Smooth muscle cell (in vitro differentiated cells): ENCODE measurements at regions not wholly inside any gene's neighbourhood (a gene's known extent, or its start where the extent isn't known, plus 50 kb on each side); places are given as distances from the start of the nearest gene placed in this dataset.
A peak's percentile ranks its signal among the peaks of the same experiment; 100 is the strongest.

Source experiments
- DNase-seq: peaks from one replicate; lab custom pipeline; 2025; ENCODE audit not compliant: unreplicated experiment; lab: John Stamatoyannopoulos, UW
- H2AFZ ChIP-seq: fragments of 200-600 bp; sonication (generic); 2 replicates; pipeline ENCODE4 v1.6.0; 2016; ENCODE audit warnings: antibody characterized with exemption, low read depth, mild to moderate bottlenecking
- H3F3A ChIP-seq: fragments of 200-600 bp; sonication (generic); 2 replicates; pipeline ENCODE4 v1.6.0; 2017; ENCODE audit warnings: antibody characterized with exemption, low read depth
- H3K27ac ChIP-seq: fragments of 200-600 bp; sonication (generic); 2 replicates; pipeline ENCODE4 v1.5.1; 2016; ENCODE audit warnings: low read depth, mild to moderate bottlenecking
- H3K27me3 ChIP-seq: fragments of 200-600 bp; sonication (generic); 2 replicates; pipeline ENCODE4 v1.6.1; 2016; ENCODE audit warnings: low read depth, mild to moderate bottlenecking
- H3K36me3 ChIP-seq: fragments of 200-600 bp; sonication (generic); 2 replicates; pipeline ENCODE4 v1.5.1; 2016; ENCODE audit warnings: low read depth
- H3K4me1 ChIP-seq: fragments of 200-600 bp; sonication (generic); 2 replicates; pipeline ENCODE4 v1.5.1; 2016; ENCODE audit warnings: low read depth
- H3K4me2 ChIP-seq: fragments of 200-600 bp; sonication (generic); 2 replicates; pipeline ENCODE4 v1.6.0; 2016; ENCODE audit warnings: mild to moderate bottlenecking
- H3K4me3 ChIP-seq: fragments of 200-600 bp; sonication (generic); 2 replicates; pipeline ENCODE4 v1.5.1; 2016; ENCODE audit warnings: mild to moderate bottlenecking
- H3K79me2 ChIP-seq: fragments of 200-600 bp; sonication (generic); 2 replicates; pipeline ENCODE4 v1.6.0; 2016; ENCODE audit warnings: low read depth, mild to moderate bottlenecking
- H3K9ac ChIP-seq: fragments of 200-600 bp; sonication (generic); 2 replicates; pipeline ENCODE4 v1.6.0; 2016; ENCODE audit warnings: low read depth
- H3K9me3 ChIP-seq: fragments of 200-600 bp; sonication (generic); replicated peaks from 2 replicates; pipeline ENCODE4 v1.5.1; 2016; ENCODE audit warnings: low read depth
- H4K20me1 ChIP-seq: fragments of 200-600 bp; sonication (generic); 2 replicates; pipeline ENCODE4 v1.6.0; 2016; ENCODE audit warnings: low read depth
- WGBS: methylation state at CpG from one replicate; pipeline ENCODE4 v1.1.7; 2016; ENCODE audit warnings: low lambda C conversion rate; 5-methylcytosine and 5-hydroxymethylcytosine counted together
- TF ChIP-seq, protein P1 (sequence below): fragments of 200-600 bp; sonication (generic); IDR thresholded peaks from 2 replicates; pipeline ENCODE4 v1.5.1; 2017; ENCODE audit warnings: borderline replicate concordance, mild to moderate bottlenecking, antibody characterized with exemption; ENCODE audit not compliant: insufficient read depth, poor library complexity, severe bottlenecking

DNA sequence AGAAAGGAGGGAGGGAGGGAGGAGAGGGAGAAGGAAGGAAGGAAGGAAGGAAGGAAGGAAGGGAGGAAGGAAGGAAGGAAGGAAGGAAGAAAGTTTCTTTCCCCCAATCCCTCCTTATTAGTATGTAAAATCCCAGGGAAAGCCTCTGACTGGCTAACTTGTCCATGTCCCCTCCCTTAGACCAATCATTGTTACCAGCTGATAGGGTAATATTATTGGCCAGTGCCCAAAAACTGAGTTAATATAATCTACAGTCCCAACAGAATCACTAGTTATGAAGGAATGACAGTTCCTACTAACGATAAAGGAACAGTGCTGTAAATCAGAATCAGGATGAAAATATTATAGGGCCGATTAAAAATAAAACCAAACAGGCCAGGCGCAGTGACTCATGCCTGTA, 53.6 kb upstream of the CCNG1 start:
- Histone ChIP-seq H2AFZ (no peak overlapping the region), H3F3A (no peaks in the 10 kb centered on the region), H3K79me2 (no peaks in the 10 kb centered on the region), H3K27me3 (no peaks in the 10 kb centered on the region), H3K27ac (no peak overlapping the region), H3K9ac (no peak overlapping the region), H3K9me3 (no peaks in the 10 kb centered on the region), H3K4me2 (no peak overlapping the region), H3K36me3 (no peaks in the 10 kb centered on the region), H4K20me1 (no peaks in the 10 kb centered on the region), H3K4me3 (no peak overlapping the region), H3K4me1 (peaks cover 7% of the 10 kb centered on the region)
- WGBS: 76% methylated on average over 3 of the region's 3 CpGs
- TF ChIP-seq, protein P1, sequence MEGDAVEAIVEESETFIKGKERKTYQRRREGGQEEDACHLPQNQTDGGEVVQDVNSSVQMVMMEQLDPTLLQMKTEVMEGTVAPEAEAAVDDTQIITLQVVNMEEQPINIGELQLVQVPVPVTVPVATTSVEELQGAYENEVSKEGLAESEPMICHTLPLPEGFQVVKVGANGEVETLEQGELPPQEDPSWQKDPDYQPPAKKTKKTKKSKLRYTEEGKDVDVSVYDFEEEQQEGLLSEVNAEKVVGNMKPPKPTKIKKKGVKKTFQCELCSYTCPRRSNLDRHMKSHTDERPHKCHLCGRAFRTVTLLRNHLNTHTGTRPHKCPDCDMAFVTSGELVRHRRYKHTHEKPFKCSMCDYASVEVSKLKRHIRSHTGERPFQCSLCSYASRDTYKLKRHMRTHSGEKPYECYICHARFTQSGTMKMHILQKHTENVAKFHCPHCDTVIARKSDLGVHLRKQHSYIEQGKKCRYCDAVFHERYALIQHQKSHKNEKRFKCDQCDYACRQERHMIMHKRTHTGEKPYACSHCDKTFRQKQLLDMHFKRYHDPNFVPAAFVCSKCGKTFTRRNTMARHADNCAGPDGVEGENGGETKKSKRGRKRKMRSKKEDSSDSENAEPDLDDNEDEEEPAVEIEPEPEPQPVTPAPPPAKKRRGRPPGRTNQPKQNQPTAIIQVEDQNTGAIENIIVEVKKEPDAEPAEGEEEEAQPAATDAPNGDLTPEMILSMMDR: no peak
- no peak for DNase-seq

GRCh38 chr5:163384669-163385068, 52.7 kb upstream of the CCNG1 start:
- Histone ChIP-seq H3K27ac (no peak overlapping the region), H4K20me1 (no peaks in the 10 kb centered on the region), H3F3A (no peaks in the 10 kb centered on the region), H3K4me2 (peak overlapping the region; percentile 15), H3K9me3 (no peaks in the 10 kb centered on the region), H3K27me3 (no peaks in the 10 kb centered on the region), H3K4me1 (no peaks in the 10 kb centered on the region), H3K79me2 (no peaks in the 10 kb centered on the region), H3K9ac (no peak overlapping the region), H3K36me3 (no peaks in the 10 kb centered on the region), H3K4me3 (no peak overlapping the region), H2AFZ (no peak overlapping the region)
- DNase-seq: no peak
- TF ChIP-seq, protein P1: no peak
- WGBS: 67% methylated on average over 4 of the region's 4 CpGs

DNA sequence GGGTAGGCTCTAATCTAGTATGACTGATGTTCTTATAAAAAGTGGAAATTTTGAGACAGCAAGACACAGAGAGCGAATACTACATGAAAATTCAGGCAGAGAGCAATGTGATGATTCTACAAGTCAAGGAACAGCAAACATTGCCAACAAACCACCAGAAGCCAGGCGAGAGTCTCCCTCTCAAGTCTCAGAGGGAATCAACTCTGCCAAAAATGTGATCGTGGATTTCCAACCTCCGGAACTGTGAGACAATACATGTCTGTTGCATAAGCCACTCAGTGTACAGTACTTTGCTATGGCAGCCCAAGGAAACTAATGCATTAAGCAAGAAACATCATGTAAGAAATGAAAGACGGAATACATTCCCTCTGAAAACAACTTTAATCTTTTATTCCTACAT, 52.1 kb upstream of the CCNG1 start:
- H2AFZ ChIP-seq: peak overlapping the region; percentile 49

DNA sequence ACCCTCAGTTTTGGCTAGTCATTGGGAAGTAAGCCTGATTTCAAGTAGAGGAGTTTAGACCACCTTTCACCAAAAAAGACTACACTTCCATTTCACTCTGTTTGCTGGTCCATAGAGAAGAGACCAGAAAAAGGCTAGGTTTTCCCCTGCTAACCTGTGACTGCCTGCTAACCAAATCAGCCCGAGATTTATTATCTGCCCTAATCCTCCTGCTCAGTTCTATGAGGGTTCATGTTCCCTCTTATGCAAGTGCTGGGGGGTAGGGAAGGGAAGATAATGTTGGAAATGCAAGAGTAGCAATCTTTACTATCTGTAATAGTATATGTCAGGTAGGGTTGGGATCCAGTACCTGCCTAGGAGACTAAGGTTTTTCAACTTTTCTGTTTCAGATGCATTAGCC, 51.6 kb upstream of the CCNG1 start:
- no peaks in the 10 kb centered on the region for H3K27me3 ChIP-seq
- H3K4me2 ChIP-seq: no peak overlapping the region
- no peaks in the 10 kb centered on the region for H3K79me2 ChIP-seq
- H3K36me3 ChIP-seq: no peaks in the 10 kb centered on the region
- no peak for DNase-seq
- H3K27ac ChIP-seq: no peak overlapping the region
- TF ChIP-seq, protein P1: no peak
- no peak overlapping the region for H3K9ac ChIP-seq
- no peak overlapping the region for H3K4me3 ChIP-seq
- no peaks in the 10 kb centered on the region for H4K20me1 ChIP-seq
- no peaks in the 10 kb centered on the region for H3F3A ChIP-seq
- no peaks in the 10 kb centered on the region for H3K9me3 ChIP-seq
- WGBS: 60% methylated on average over 1 of the region's 1 CpG
- no peaks in the 10 kb centered on the region for H3K4me1 ChIP-seq
- H2AFZ ChIP-seq: peak overlapping the region; percentile 49

More for the DNA sequence above, 52.1 kb upstream of the CCNG1 start:
- H3K4me3 ChIP-seq: no peak overlapping the region
- no peak overlapping the region for H3K27ac ChIP-seq
- no peak overlapping the region for H3K9ac ChIP-seq
- H3K79me2 ChIP-seq: no peaks in the 10 kb centered on the region
- peak overlapping the region; percentile 15 for H3K4me2 ChIP-seq
- H3K36me3 ChIP-seq: no peaks in the 10 kb centered on the region
- DNase-seq: no peak
- H3K9me3 ChIP-seq: no peaks in the 10 kb centered on the region
- no peaks in the 10 kb centered on the region for H3K4me1 ChIP-seq
- H4K20me1 ChIP-seq: no peaks in the 10 kb centered on the region
- TF ChIP-seq, protein P1: no peak
- H3F3A ChIP-seq: no peaks in the 10 kb centered on the region
- H3K27me3 ChIP-seq: no peaks in the 10 kb centered on the region
- 53% methylated on average over 5 of the region's 5 CpGs for WGBS
